ENCODE measurements at regions not wholly inside any gene's neighbourhood (a gene's known extent, or its start where the extent isn't known, plus 50 kb on each side); places are given as distances from the start of the nearest gene placed in this dataset.
"Not testable (repeated sequence)": the region's sequence is repeated elsewhere in the genome, so short reads cannot be mapped to it uniquely, and the experiment has no call there.

DNA sequence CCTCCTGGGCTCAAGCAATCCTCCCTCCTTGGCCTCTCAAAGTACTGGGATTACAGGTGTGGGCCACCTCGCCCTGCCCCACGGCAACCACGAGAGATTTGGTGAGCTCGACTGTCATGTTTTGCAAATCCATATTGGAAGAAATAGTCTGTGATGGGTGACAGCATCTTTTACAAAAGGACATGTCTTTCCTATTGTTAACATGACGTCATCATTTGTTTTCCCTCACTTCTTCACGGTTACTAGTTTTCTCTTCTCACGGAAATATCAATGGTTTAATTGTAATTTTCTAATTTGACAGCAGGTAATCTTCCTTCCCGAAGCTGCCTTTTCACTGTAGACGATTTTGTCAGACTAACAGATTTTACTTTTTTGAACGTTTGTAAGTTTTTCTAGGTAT, 110.8 kb upstream of the GREM2 start:
- no peaks in the 10 kb centered on the region for H3K36me3 Mint-ChIP-seq (ENCODE audit: low read depth, unreplicated experiment)
- H3K27ac Mint-ChIP-seq (ENCODE audit: unreplicated experiment) = no peak overlapping the region
- H3K4me1 ChIP-seq (ENCODE audit: insufficient read depth, low read length) = no peaks in the 10 kb centered on the region
- no peak for TF ChIP-seq EZH2 (IDR thresholded peaks at IDR 0.05; ENCODE audit: insufficient read depth, low read length)
- TF ChIP-seq, protein P1, sequence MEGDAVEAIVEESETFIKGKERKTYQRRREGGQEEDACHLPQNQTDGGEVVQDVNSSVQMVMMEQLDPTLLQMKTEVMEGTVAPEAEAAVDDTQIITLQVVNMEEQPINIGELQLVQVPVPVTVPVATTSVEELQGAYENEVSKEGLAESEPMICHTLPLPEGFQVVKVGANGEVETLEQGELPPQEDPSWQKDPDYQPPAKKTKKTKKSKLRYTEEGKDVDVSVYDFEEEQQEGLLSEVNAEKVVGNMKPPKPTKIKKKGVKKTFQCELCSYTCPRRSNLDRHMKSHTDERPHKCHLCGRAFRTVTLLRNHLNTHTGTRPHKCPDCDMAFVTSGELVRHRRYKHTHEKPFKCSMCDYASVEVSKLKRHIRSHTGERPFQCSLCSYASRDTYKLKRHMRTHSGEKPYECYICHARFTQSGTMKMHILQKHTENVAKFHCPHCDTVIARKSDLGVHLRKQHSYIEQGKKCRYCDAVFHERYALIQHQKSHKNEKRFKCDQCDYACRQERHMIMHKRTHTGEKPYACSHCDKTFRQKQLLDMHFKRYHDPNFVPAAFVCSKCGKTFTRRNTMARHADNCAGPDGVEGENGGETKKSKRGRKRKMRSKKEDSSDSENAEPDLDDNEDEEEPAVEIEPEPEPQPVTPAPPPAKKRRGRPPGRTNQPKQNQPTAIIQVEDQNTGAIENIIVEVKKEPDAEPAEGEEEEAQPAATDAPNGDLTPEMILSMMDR (IDR thresholded peaks at IDR 0.05; ENCODE audit: insufficient read depth, low read depth, low read length) = no peak
- no peak for DNase-seq (ENCODE audit: low read depth)
- no peak overlapping the region for H3K4me2 ChIP-seq (ENCODE audit: low read length)
- no peak overlapping the region for H3K4me3 ChIP-seq (ENCODE audit: insufficient read depth, low read depth, low read length)
- H3K4me1 Mint-ChIP-seq (ENCODE audit: low read depth, unreplicated experiment) = no peaks in the 10 kb centered on the region
- no peaks in the 10 kb centered on the region for H3K36me3 ChIP-seq (ENCODE audit: insufficient read depth, low read length)
- H3K4me3 Mint-ChIP-seq (ENCODE audit: unreplicated experiment) = no peak overlapping the region
- H2AFZ ChIP-seq (ENCODE audit: low read depth, low read length) = no peak overlapping the region
- H3K27ac ChIP-seq (ENCODE audit: low read depth, low read length) = no peak overlapping the region
- FAIRE-seq = peak; percentile 56
- no peaks in the 10 kb centered on the region for H3K79me2 ChIP-seq (ENCODE audit: insufficient read depth, low read length)
- H3K27me3 Mint-ChIP-seq (ENCODE audit: low read depth, unreplicated experiment) = peaks cover 5% of the 10 kb centered on the region
- no peaks in the 10 kb centered on the region for H4K20me1 ChIP-seq (ENCODE audit: insufficient read depth, low read length)
- H3K9ac ChIP-seq (ENCODE audit: low read length) = no peak overlapping the region
- H3K27me3 ChIP-seq (ENCODE audit: insufficient read depth, low read length) = no peaks in the 10 kb centered on the region
- H3K9me3 ChIP-seq (ENCODE audit: insufficient read depth, low read depth, low read length) = peaks cover 3% of the 10 kb centered on the region
- peaks cover 10% of the 10 kb centered on the region for H3K9me3 Mint-ChIP-seq (ENCODE audit: unreplicated experiment)

DNA sequence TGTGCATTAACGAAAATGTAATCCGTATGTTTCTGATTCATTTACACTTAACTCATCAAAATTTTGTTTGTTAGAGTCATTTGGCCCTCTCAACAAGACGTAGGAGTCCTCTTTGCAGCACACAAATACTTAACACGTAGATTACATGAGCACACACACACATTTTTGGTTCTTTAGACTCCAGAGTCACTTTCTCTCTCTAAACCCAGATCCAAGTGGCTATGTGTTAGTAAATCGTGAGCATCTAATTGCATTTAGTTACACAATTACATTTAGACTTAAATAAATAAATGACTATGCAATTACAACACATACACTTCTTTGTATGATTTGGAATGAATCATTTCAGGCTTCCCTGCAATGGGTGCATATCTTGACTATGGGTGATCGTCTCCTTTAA, 109.0 kb upstream of the GREM2 start:
- DNase-seq (ENCODE audit: low read depth) (no peak), FAIRE-seq (peak; percentile 54)
- Histone ChIP-seq H3K4me2 (ENCODE audit: low read length) (no peak overlapping the region), H3K4me3 (ENCODE audit: insufficient read depth, low read depth, low read length) (no peak overlapping the region), H3K27ac (ENCODE audit: low read depth, low read length) (no peak overlapping the region), H3K79me2 (ENCODE audit: insufficient read depth, low read length) (no peaks in the 10 kb centered on the region), H3K9me3 (ENCODE audit: insufficient read depth, low read depth, low read length) (no peaks in the 10 kb centered on the region), H3K36me3 (ENCODE audit: insufficient read depth, low read length) (no peaks in the 10 kb centered on the region), H4K20me1 (ENCODE audit: insufficient read depth, low read length) (no peaks in the 10 kb centered on the region), H2AFZ (ENCODE audit: low read depth, low read length) (no peak overlapping the region), H3K4me1 (ENCODE audit: insufficient read depth, low read length) (no peaks in the 10 kb centered on the region), H3K27me3 (ENCODE audit: insufficient read depth, low read length) (no peaks in the 10 kb centered on the region), H3K9ac (ENCODE audit: low read length) (no peak overlapping the region)
- Mint-ChIP-seq H3K4me3 (ENCODE audit: unreplicated experiment) (no peak overlapping the region), H3K36me3 (ENCODE audit: low read depth, unreplicated experiment) (no peaks in the 10 kb centered on the region), H3K27me3 (ENCODE audit: low read depth, unreplicated experiment) (peaks cover 5% of the 10 kb centered on the region), H3K27ac (ENCODE audit: unreplicated experiment) (no peak overlapping the region), H3K4me1 (ENCODE audit: low read depth, unreplicated experiment) (no peaks in the 10 kb centered on the region), H3K9me3 (ENCODE audit: unreplicated experiment) (peaks cover 1% of the 10 kb centered on the region)
- TF ChIP-seq EZH2 (IDR thresholded peaks at IDR 0.05; ENCODE audit: insufficient read depth, low read length) = no peak
- TF ChIP-seq, protein P1 (IDR thresholded peaks at IDR 0.05; ENCODE audit: insufficient read depth, low read depth, low read length) = no peak

DNA sequence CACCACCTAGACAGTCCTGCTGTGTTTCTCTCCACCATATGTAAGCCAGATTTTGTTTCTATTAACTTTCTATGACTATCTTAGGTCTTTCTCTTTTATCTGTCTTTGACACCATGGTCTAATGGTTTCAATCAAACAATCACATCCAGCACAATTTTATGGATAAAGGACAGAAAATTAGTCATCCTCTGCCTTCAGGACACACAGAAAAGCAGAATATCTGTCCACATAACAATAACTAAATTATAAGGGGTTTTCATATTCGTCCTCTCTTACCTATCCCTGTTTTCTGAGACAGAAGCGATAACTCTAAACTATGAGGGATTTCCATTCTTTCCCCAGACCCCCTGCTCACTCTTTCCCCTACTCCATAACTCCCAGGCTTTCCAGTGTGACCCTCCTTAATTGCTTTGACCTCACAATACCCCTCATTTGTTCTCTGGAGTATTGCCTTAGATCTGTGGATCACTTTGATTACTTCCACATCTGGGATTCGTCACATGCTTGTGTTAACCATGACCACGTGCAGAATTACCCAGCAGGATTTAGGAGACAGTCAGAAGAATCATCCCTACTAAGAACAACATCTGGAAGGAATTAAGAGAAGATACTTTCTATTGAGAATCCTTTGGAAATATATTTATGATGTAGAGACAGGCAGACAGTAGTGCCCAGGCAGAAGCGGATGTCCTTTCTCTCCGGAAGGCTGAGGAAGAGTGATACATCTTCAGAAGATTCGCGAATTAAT, 108.2 kb upstream of the GREM2 start:
- no peaks in the 10 kb centered on the region for H3K9me3 ChIP-seq (ENCODE audit: insufficient read depth, low read depth, low read length)
- peaks cover 8% of the 10 kb centered on the region for H3K27me3 Mint-ChIP-seq (ENCODE audit: low read depth, unreplicated experiment)
- no peaks in the 10 kb centered on the region for H4K20me1 ChIP-seq (ENCODE audit: insufficient read depth, low read length)
- no peaks in the 10 kb centered on the region for H3K79me2 ChIP-seq (ENCODE audit: insufficient read depth, low read length)
- no peak overlapping the region for H2AFZ ChIP-seq (ENCODE audit: low read depth, low read length)
- H3K27ac Mint-ChIP-seq (ENCODE audit: unreplicated experiment) = no peak overlapping the region
- H3K36me3 Mint-ChIP-seq (ENCODE audit: low read depth, unreplicated experiment) = no peaks in the 10 kb centered on the region
- H3K4me1 ChIP-seq (ENCODE audit: insufficient read depth, low read length) = no peaks in the 10 kb centered on the region
- H3K4me3 Mint-ChIP-seq (ENCODE audit: unreplicated experiment) = no peak overlapping the region
- no peak overlapping the region for H3K4me3 ChIP-seq (ENCODE audit: insufficient read depth, low read depth, low read length)
- peak; percentile 23 for FAIRE-seq
- no peak for TF ChIP-seq EZH2 (IDR thresholded peaks at IDR 0.05; ENCODE audit: insufficient read depth, low read length)
- TF ChIP-seq, protein P1 (IDR thresholded peaks at IDR 0.05; ENCODE audit: insufficient read depth, low read depth, low read length) = no peak
- no peak for DNase-seq (ENCODE audit: low read depth)
- no peak overlapping the region for H3K4me2 ChIP-seq (ENCODE audit: low read length)
- no peaks in the 10 kb centered on the region for H3K27me3 ChIP-seq (ENCODE audit: insufficient read depth, low read length)
- H3K9me3 Mint-ChIP-seq (ENCODE audit: unreplicated experiment) = peaks cover 2% of the 10 kb centered on the region
- no peaks in the 10 kb centered on the region for H3K36me3 ChIP-seq (ENCODE audit: insufficient read depth, low read length)
- no peak overlapping the region for H3K9ac ChIP-seq (ENCODE audit: low read length)
- no peak overlapping the region for H3K27ac ChIP-seq (ENCODE audit: low read depth, low read length)
- H3K4me1 Mint-ChIP-seq (ENCODE audit: low read depth, unreplicated experiment) = no peaks in the 10 kb centered on the region

DNA sequence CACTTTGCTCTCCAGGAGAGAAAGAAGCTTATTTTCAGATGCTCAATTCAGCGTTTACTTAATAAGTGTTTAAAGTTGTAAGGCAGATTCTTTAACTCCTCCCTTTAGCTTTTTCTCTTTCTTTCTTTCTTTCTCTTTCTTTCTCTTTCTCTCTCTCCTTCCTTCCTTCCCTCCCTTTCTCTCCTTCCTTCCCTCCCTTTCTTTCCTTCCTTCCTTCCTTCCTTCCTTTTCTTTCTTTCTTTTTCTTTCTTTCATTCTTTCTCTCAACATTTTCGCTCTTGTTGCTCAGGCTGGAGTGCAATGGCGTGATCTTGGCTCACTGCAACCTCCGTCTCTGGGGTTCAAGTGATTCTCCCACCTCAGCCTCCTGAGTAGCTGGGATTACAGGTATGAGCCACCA, 104.6 kb upstream of the GREM2 start:
- not testable (repeated sequence) for H3K9me3 Mint-ChIP-seq (ENCODE audit: unreplicated experiment); H3K27me3 Mint-ChIP-seq (ENCODE audit: low read depth, unreplicated experiment)

More for the DNA sequence above, 104.6 kb upstream of the GREM2 start:
- H3K4me3 ChIP-seq (ENCODE audit: insufficient read depth, low read depth, low read length); H3K9ac ChIP-seq (ENCODE audit: low read length); H3K9me3 ChIP-seq (ENCODE audit: insufficient read depth, low read depth, low read length); H3K27ac Mint-ChIP-seq (ENCODE audit: unreplicated experiment); H2AFZ ChIP-seq (ENCODE audit: low read depth, low read length); H4K20me1 ChIP-seq (ENCODE audit: insufficient read depth, low read length); FAIRE-seq; H3K4me2 ChIP-seq (ENCODE audit: low read length); H3K27me3 ChIP-seq (ENCODE audit: insufficient read depth, low read length); H3K79me2 ChIP-seq (ENCODE audit: insufficient read depth, low read length); H3K27ac ChIP-seq (ENCODE audit: low read depth, low read length); DNase-seq (ENCODE audit: low read depth); H3K36me3 ChIP-seq (ENCODE audit: insufficient read depth, low read length); H3K36me3 Mint-ChIP-seq (ENCODE audit: low read depth, unreplicated experiment); H3K4me1 Mint-ChIP-seq (ENCODE audit: low read depth, unreplicated experiment); H3K4me3 Mint-ChIP-seq (ENCODE audit: unreplicated experiment); H3K4me1 ChIP-seq (ENCODE audit: insufficient read depth, low read length): not testable (repeated sequence)

Measured in astrocyte (in vitro differentiated cells and primary cell).